ENCODE measurements at regions not wholly inside any gene's neighbourhood (a gene's known extent, or its start where the extent isn't known, plus 50 kb on each side); places are given as distances from the start of the nearest gene placed in this dataset.

DNA sequence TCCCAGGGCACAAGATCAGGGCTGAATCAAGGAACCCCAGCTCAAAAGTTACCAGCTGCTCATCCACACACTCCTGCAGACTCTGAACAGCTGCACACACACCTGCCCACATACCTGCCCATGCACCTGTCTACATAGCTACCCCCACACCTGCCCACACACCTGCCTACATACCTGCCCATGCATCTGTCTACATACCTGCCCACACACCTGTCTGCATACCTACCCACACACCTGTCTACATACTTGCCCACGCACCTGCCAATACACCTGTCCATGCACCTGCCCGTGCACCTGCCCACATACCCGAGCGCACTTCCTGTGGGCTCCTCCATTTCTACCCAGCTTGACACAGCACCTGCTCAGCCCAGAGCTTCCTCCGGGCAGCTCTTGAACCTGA, 122.8 kb upstream of the AGAP1 start:
- no peak for DNase-seq

DNA sequence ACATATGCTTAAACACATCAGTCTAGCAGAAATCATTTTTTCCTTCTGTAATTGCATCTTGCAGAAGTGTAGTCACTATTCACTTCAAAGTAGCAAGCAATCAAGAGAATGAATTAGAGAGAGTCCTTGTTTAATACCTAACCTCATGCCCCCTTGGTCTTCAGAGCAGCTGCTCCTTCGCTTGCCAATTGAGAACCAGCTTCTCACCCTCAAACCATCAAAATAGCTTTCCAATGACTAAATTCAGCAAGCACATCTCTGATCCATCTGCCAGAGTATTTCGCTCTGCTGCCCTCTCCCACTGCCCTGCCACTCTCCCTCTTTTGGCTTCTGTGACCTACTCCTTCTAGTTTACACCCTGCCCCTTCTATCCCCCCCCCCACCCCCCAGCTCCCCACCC, 120.7 kb upstream of the AGAP1 start:
- no peak for DNase-seq

DNA sequence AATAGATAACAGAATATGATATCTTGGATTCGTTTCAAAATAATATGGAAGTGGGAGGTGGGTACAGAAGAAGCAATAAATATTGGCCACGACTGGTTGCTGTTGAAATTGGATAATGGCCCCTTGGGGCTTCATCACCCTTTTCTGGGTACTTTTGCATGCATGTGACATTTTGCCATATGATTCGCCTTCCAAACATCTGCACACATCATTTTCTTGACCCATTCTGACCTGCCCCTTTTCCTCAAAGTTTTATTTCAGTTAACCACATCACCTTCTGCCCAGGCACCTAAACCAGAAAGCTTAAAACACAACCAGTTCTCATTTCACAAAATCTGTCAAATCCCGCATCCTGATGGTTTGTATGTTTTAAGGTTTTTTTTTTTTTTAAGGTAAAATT, 116.7 kb upstream of the AGAP1 start:
- no peak for DNase-seq

DNA sequence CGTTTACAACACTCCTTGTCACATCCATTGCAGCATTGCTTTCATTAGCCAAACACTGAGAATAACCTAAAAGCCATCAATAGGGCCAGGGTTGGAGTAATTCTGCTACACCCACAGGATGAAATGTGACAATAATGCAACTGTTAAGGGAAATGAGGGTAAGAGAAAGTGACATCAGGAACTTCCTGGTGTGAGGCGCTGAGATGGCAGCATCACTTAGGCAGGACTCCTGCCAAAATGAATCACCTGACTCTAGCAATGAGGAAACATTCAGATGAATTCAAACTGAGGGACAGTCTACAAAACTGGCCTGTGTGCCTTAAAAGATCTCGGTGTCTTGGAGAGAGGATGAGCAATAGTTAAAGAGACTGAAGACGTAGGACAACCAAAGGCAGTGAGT, 115.6 kb upstream of the AGAP1 start:
- peak; percentile 3 for DNase-seq

DNA sequence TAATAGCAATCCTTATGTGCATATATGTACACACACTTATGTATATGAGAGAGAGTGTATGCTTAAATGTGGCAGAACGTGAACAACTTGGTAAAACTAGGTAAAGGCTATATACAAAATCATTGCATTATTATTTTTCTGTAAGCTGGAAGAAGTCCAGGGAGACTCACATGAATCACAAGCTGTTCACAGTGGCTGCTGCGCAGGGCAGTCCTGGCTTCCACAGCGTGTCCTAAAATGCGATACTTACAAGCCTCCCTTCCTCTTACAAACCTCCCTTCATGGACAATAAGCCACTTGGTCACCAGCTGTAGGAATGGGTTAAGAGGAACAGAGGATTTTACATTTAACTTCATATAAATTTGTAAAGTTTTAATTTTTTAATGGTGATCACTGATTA, 114.9 kb upstream of the AGAP1 start:
- no peak for DNase-seq

DNA sequence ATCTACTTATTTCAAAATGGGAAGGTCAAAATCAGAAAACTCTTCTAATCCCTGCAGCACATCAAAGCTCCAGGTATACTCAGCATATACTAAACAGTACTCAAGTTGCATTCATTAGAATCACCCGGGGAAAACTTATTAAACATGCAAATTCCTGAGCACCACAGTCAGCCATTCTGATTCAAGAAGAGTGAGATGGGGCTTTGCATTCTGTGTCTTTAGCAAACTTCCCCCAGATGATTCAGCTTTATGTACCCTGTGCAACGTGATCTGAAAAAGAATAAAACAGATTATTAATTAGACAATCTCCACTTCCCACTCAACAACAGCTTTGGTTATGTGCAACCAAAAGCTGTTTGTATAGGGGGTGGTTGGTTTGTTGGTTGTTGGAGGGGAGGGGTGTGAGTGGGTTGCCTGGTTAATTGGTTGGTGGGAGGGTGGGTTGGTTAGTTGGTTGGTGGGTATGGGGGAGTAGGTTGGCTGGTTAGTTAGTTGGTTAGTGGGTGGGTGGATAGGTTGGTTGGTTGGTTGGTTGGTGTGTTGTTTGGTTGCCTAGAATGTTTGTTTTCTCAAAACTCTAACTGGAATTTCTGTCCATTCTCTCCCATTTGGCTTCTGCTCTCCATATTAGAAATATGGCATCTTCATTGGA, 112.5 kb upstream of the AGAP1 start:
- no peak for DNase-seq

DNA sequence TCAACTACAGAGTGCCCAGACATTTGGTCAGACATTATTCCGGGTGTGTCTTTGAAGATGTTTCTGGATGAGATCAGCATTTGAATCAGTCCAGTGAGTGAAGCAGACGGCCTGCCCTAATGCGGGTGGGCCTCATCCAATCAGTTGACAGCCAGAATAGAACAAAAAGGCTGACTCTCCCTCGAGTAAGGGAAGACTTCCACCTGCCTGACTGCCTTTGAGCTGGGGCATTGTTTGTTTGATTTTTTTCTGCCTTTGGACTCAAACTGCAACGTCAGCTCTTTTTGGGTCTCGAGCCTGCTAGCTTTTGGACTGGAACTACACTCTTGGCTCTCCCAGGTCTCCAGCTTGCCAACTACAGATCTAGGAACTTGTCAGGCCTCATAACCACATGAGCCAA, 111.7 kb upstream of the AGAP1 start:
- DNase-seq: no peak

DNA sequence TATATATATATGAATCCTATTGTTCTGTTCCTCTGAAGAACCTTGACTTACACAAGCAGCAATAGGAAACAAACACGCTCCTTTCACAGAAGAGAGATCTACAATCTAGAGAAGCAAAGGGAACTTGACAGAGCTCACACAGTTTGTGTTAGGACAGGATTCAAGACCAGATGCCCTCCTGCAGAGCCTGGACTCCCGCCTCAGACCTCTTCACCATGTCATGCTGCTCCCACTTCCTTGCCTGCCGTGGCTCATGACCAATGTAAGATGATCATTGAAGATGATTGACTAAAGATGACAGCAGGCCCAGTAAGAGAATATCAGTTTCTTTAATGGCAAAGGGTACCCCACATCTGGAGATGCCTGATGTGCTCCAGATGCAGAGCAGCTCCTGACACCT, 111.2 kb upstream of the AGAP1 start:
- DNase-seq: no peak

DNA sequence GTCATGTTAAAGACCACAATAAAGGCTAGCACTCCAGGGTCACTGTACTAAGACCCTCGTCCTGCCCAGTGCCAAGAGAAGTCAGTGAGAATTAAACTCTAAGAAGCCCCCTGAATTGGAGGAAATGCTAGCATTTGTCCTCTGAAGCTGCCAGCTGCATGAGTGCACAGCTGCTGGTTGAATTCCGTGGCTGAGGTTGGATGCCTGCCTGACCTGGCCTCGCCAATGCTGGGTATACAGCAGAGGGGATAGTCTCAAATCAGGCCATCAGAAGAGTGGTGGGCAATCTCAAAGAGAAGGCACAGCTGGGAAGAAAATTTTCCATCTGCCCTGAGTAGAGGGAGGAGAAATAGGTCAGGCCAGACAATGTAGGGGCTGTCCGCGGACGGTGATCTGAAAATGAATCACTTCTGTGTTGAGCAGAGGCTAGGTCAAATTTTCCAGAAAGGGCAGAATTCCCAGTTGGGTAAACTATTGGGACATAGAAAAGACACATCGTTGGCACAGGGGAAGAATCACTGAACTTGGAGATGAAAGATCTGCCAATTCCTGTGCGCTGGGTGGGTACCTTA, 110.5 kb upstream of the AGAP1 start:
- DNase-seq: no peak

DNA sequence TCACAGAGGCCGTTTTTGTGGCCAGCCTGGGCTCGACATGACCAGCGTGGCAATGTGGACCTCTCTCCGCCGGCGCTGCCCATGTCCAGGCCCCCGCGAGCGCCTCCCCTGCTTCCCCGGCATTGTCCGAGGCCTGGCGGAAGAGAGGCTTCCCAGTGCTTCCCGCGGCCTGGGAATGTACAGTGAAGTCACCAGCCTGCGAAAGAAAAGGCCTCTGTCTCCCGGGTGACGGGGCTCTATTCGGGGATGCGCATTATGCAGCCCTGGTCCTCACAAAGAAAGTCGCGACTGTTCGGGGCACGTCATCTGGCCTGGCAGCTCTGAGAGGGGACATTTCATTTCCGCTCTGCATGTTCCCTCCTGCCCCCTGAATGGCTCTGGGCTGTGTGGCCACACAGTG, 109.2 kb upstream of the AGAP1 start:
- DNase-seq: no peak

DNA sequence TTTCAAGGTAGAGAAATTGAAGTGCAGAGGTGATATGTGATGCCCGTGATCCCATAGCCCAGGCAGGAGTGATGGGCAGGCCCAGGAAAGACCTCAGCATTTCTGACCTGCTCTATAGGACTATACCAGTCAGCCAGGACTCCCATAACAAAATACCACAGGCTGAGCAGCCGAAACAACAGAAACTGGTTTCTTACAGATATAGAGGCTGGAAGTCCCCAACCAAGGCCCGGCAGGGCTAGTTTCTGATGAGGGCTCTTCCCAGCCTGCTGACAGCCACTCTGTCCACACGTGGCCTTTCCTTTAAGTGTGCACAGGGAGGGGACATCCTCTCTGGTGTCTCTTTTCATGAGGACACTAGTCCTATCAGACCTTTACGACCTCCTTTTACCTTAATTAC, 104.2 kb upstream of the AGAP1 start:
- DNase-seq: no peak

DNA sequence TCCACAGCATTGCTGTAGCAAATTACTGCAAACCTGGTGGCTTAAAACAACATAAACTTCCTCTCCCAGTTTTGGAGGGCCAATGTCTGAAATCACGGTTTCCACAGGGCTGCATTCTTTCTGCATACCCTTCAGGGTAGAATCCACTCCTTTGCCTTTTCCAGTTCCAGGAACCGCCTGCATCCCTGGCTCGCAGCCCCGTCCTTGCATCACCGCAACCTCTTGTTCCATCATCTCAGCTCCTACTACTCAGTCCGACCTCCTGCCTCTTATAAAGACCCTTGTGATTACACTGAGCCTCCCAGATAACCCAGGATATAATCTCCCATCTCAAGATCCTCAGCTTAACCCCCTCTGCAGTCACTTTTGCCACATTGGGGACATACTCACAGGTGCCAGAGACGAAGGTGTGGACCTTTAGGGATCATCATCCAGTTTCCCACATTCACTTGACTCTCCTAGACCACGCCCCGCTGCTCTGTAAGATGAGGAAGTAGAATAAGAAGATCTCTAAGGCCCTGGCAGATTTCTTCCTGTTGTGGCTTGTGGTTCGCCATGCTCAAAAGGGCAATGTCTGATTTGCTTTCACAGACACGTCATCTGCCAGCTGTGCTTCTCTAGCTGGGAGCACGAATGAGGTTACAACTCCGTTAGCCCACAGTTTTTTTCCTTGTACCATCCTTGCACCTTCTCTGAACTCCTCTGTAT, 103.6 kb upstream of the AGAP1 start:
- DNase-seq: no peak

DNA sequence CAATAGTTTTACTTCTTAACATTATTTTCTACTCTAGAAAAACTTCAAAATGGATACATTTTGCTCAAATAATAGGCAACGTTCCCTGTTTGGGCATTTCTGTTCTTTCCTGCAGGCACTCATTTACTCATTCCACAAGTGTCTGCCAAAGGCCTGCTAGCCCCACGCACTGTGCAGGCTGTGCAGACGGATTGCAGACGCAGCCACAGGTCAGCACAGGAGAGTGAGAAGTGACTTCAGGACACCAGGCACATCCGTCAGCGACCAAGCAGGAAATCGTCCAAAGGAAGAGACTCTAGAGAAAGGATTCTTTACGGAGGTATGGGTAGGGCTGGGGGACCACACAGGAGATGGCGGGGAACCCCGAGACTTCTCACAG, 103.0 kb upstream of the AGAP1 start:
- DNase-seq: no peak

DNA sequence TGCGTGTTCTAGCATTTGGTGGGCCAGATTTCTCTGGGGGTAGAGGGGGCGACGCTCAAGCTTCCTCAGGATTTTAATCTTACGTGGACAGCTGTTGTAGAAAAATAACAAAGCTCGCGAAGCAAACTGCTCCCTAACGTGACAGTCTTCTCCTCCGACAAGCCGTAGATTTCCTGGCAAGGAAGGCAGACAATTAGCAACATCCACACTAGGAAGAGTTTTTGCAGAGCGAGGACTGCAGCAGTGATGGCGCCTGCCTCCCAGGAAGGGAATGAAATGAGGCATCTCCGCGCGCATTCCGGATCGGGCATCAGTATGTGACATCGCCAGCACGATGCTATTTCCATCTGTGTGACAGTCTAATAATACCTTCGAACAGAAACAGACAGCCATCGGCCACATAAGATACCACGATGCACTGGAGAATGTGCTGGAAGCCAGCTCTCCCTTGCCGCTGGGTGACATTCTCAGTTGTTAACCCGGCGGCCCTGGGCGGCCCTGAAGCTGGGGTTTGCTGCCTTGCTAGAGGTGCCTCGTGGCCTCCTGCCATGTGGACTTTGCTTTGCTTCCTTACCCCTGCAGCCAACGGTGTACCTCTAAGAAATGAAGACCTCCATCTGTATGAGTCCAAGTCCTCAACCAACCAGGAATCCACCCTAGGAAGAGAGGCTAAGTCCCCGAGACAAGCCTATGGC, 101.8 kb upstream of the AGAP1 start:
- no peak for DNase-seq

DNA sequence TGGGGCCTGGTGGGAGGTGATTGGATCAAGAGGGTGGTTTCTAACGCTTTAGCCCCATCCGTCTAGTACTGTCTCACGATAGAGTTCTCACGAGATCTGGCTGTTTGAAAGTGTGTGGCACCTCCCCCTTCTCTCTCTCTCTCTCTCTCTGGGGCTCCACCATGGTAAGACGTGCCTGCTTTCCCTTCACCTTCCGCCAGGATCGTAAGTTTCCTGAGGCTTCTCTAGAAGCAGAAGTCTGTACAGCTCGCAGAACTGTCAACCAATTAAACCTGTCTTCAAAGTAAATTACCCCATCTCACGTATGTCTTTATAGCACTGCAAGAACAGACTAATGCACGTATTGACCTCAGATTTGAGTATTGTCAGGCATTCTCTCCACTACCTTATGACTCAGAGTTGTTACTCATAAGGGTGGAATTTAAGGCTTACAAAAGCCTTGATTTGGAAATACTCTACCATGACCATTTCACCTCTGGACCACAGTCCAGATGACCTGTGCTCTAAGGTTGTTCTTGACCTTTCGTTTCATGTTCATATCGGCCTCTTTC, 99.5 kb upstream of the AGAP1 start:
- DNase-seq: peak; percentile 8

DNA sequence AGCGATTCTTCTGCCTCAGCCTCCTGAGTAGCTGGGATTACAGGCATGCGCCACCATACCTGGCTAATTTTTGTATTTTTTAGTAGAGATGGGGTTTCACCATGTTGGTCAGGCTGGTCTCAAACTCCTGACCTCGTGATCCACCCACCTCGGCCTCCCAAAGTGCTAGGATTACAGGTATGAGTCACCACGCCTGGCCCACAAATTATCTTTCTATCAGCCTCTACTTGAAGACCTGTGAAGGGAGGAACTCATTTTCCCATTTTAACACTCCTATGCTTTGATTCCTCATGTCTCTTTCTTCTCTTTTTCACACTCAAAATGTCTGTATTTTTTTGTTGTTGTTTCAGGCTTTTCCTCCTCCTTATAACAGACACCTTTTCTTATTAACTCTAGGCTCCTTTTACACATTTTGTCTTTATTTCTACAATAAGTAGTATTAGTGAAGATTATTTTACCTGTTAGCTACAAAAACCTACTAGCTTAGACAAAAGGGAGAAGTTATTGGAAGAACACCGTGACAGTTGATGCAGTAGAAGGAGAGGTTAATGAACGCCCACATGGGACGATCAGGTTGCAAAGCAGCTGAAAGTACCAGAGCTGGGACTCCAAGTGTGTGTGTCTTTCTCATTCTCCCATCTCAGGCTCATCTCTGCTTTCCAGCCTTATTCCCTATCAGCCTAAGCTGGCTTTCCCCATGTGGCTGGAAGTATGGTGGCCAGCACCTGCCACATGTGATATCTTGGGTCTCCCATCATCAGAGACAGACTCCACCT, 97.6 kb upstream of the AGAP1 start:
- no peak for DNase-seq

DNA sequence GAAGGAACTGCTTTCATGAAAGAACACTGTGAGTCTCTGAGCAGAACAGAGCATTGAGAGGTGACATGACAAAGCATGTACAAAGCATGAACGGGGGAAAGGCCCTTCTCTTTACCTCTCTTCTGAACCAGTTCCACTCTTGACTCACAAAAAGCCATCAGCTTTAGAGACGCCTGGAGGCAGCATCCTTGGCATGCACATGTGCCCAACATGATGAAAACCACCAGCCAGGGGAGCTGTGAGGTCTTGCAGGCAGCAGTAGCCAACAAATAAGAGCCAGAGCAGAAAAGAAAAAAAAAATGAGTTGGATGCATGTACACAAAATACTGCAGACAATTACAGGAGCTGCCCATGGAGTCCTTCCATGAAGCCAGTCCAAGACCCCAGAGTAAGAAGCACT, 95.5 kb upstream of the AGAP1 start:
- DNase-seq: no peak

DNA sequence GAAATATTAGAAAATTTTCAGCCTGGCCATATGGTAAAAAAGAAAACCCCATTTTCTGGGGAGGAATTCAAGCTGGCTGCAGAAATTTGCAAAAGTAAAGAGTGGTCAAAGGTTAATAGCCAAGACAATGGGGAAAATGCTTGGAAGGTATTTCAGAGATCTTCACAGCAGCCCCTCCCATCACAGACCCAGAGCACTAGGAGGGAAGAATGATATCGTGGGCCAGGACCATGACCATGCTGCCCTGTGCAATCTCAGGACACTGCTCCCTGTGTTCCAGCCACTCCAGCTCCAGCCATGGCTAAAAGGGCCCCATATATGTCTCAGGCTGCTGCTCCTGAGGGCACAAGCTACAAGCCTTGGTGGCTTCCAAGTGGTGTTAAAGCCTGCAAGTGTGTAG, 93.9 kb upstream of the AGAP1 start:
- DNase-seq: no peak

DNA sequence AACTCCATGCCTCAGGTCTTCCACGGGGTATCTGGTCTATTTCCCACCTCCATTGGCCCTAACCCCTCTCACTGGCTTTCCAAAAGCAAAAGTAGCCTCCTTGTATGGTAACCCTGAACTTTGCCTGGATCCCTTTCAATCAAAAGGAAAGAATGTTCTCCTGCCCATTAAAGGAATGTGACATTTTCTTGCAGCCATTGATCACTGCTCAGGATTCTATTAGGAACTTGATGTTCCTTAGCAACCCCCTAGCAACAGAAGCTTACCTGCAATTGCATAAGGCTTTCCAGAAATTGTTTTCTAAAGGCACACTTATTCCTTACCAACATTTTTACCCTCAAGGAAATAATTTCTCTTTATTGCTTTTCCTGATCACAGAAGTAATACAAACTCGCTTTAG, 91.4 kb upstream of the AGAP1 start:
- DNase-seq: no peak

DNA sequence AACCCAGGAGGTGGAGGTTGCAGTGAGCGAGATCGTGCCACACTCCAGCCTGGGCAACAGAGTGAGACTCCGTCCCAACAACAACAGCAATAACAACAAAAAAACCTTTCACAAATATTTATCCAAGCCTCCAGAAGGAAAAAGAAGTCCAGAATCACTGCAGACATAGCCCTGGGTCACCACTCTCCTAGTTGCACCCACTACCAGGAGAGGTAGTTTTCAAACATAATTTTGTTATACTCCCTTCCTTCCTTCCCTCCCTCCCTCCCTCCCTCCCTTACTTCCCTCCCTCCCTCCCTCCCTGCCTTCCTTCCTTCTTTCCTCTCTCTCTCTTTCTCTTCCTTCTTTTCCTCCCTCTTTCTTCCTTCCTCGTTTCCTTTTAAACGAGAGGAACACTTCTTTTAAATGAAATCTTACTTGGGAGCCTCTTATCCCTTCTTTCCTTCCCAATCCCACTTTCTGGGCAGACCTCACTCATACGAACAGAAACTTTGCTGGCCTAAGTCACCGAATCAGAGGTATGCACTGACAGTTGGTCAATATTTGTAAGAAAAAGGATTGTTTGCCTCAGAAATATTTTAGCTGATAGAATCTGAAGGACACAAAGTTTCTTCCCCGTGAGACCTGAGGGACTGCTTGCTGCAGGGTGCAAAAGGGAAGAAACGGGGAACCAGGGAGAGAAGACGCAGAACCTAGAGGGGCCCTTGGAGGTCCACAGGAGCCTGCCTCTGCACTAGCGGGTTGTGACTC, 88.1 kb upstream of the AGAP1 start:
- no peak for DNase-seq

DNA sequence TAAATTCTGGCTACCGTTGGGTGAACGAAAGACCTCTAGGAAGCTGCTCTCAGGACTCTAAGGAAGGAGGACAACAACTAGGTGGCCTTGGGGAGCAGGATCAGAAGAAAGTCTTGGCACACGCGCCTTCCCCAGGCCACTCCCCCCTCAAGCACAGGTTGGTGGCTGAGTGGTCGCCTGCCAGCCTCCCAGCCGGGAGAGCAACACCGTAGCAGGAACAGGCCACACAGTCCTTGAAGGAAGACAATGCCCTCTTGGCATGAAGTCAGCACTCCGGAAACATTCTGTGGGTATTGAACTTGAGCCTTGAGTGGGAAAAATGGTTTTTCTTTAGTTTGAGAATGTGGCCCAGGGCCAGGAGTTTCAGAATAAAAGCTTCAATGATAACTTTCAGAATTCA, 87.4 kb upstream of the AGAP1 start:
- DNase-seq: peak; percentile 6

DNA sequence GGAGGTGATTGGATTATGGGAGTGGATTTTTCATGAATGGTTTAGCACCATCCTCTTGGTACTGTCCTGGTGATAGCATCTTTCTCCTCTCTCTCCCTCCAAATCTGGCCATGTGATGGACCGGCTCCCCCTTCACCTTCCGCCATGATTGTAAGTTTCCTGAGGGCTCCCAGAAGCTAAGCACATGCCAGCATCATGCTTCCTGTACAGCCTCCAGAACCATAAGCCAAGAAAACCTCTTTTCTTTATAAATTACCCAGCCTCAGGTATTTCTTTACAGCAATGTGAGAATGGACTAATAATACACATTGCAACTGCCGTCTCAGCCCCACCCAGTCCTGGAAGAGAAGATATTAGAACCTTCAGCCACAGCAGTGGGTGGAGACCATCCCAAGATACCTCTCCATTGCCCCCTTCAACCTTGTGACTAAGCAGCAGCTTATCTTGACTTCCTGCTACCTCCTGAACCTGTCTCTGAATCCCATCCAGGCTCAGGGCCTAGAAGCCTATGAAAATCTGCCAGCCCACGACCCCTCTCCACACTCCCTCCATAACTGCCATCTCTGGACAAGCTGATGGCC, 81.8 kb upstream of the AGAP1 start:
- DNase-seq: no peak
